Heart right ventricle (tissue), 16 donors: ENCODE measurements at regions not wholly inside any gene's neighbourhood (a gene's known extent, or its start where the extent isn't known, plus 50 kb on each side); places are given as distances from the start of the nearest gene placed in this dataset.

Source experiments
- ATAC-seq, 8 donors: fragments of 200-7000 bp; cut with Tn5 transposase; one replicate each; pipeline ENCODE4 v1.9.1; 2020; ENCODE audit warnings: mild to moderate bottlenecking in 8 of 8, moderate library complexity in 8 of 8, moderate number of reproducible peaks in 1 of 8
- DNase-seq, 2 donors: peaks; one replicate each; pipeline ENCODE4 v3.0.0-alpha.2; 2020
- H3K27ac ChIP-seq, 10 donors: fragments of 200-600 bp; sonication (generic) in 2 of 10; one replicate each; pipeline versions ENCODE4 v1.5.0 to v1.8.0; 2020 to 2022; ENCODE audit warnings: mild to moderate bottlenecking in 3 of 10
- H3K27me3 ChIP-seq, 7 donors: fragments of 200-600 bp; one replicate each; pipeline ENCODE4 v1.8.0; 2021 to 2022; ENCODE audit warnings: mild to moderate bottlenecking in 2 of 7
- H3K36me3 ChIP-seq, 9 donors: fragments of 200-600 bp; sonication (generic) in 1 of 9; one replicate each; pipeline versions ENCODE4 v1.5.0 to v1.8.0; 2020 to 2022; ENCODE audit warnings: mild to moderate bottlenecking in 2 of 9
- H3K4me1 ChIP-seq, 9 donors: fragments of 200-600 bp; sonication (generic) in 1 of 9; one replicate each; pipeline versions ENCODE4 v1.5.0 to v1.8.0; 2020 to 2022; ENCODE audit warnings: mild to moderate bottlenecking in 4 of 9
- H3K4me3 ChIP-seq, 10 donors: fragments of 200-600 bp; sonication (generic) in 2 of 10; one replicate each; pipeline versions ENCODE4 v1.5.0 to v1.8.0; 2020 to 2022; ENCODE audit warnings: mild to moderate bottlenecking in 7 of 10, moderate library complexity in 2 of 10
- H3K9me3 ChIP-seq, 11 donors: fragments of 200-600 bp in 10 of 11; sonication (generic) in 2 of 11; one replicate each; pipeline versions ENCODE4 v1.5.0 to v1.8.0; 2013 to 2022; ENCODE audit warnings: mild to moderate bottlenecking in 2 of 11, control low read depth in 1 of 11, moderate library complexity in 1 of 11
- WGBS, 2 donors: extraction: QIAGEN DNeasy Blood & Tissue Kit; methylation state at CpG; one replicate each; pipeline ENCODE4 v1.1.7; 2013; ENCODE audit warnings: inconsistent platforms in 1 of 2; 5-methylcytosine and 5-hydroxymethylcytosine counted together
- intact Hi-C, 10 donors: fragments of 100-400 bp; cut with DNase I; formaldehyde crosslinking; loops; one replicate each; pipeline versions ENCODE4 v1.11.1 to v1.14.2; 2022
- TF ChIP-seq, protein P1 (sequence below), 9 donors: fragments of 200-600 bp; sonication (generic) in 2 of 9; IDR thresholded peaks; one replicate each; pipeline versions ENCODE4 v1.5.0 to v1.8.0; 2021 to 2022; ENCODE audit warnings: antibody characterized with exemption in 9 of 9, mild to moderate bottlenecking in 5 of 9, moderate library complexity in 1 of 9
- donor health status: Arrhythmogenic right ventricular cardiomyopathy.
- donor health status: ischemic (EF 13 %, LVEDD 7.1; RV severe dilation, severe dysfunction).
- donor health status: healthy with polysubstance abuse.
- donor health status: DM: no; HTN: yes; CAD: no.
- donor health status: DM: no; HTN: no; CAD: no.
- donor health status: ischemic (EF 25% LVEDD 6.9; RV normal size, moderate dysfunction).
- donor health status: ischemic (EF 25% LVEDD 5.7; RV mildly dilated, moderate dysfunction).
- donor health status: healthy.
- donor health status: DM: yes; HTN: yes; CAD: no.
- donor health status: Ischemic cardiomyopathy.
- donor health status: ischemic (EF 35%, LVEDD 5.7; RV mildly dilated, moderate dysfunction).
- donor health status: nonischemic (EF 11% LVEDD 7.7; RV severe dilation, severe dysfunction).
- donor health status: DM: yes; HTN: yes; CAD: no.
- donor health status: PGD.
- donor health status: ischemic (EF 29% LVEDD 5.4; RV normal size, mild dysfunction).
- donor health status: nonischemic (EF 23%, LVEDD 6.1; RV moderate dilation, normal function).

- WGBS, 2 donors, result 73 to 79% methylated on average over 4 of the region's 4 CpGs
- DNase-seq, result no peak
- H3K4me1 ChIP-seq, result peaks cover 0 to 10% (median 0%) of the 10 kb centered on the region in 9 donors
Observed at GRCh38 chr12:100720016-100720654, 74.4 kb upstream of the ANO4 start.

GRCh38 chr12:100721169-100721568, 73.4 kb upstream of the ANO4 start:
- H3K9me3 ChIP-seq, result no peaks in the 10 kb centered on the region

More at GRCh38 chr12:100720016-100720654, 74.4 kb upstream of the ANO4 start:
- TF ChIP-seq, protein P1, sequence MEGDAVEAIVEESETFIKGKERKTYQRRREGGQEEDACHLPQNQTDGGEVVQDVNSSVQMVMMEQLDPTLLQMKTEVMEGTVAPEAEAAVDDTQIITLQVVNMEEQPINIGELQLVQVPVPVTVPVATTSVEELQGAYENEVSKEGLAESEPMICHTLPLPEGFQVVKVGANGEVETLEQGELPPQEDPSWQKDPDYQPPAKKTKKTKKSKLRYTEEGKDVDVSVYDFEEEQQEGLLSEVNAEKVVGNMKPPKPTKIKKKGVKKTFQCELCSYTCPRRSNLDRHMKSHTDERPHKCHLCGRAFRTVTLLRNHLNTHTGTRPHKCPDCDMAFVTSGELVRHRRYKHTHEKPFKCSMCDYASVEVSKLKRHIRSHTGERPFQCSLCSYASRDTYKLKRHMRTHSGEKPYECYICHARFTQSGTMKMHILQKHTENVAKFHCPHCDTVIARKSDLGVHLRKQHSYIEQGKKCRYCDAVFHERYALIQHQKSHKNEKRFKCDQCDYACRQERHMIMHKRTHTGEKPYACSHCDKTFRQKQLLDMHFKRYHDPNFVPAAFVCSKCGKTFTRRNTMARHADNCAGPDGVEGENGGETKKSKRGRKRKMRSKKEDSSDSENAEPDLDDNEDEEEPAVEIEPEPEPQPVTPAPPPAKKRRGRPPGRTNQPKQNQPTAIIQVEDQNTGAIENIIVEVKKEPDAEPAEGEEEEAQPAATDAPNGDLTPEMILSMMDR (IDR thresholded peaks at IDR 0.05), result no peak
- Histone ChIP-seq H3K27ac (no peak overlapping the region), H3K36me3 (no peaks in the 10 kb centered on the region), H3K9me3 (no peaks in the 10 kb centered on the region), H3K4me3 (no peak overlapping the region), H3K27me3 (peaks cover 8 to 70% (median 56%) of the 10 kb centered on the region in 7 donors)
- no peak for ATAC-seq
- intact Hi-C loops, result no loop called here

DNA sequence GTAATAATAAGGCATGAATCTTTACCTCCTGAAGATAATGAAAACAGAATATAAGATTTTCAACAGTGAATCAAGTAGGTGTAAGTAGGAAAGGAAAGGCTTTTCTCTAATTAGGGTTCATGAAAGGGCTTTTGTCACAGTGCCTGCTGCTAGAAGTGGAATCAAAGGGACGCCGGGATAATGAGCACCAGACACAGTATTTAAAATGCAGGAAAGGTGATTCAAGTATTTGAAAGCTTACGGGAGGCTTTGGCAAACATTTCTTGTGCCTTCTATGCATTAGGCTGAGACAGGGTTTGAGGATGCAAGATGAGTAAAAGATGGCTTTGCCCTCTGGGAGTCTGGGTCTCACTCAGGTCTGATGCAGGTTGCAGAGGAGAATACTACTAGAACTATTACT, 70.5 kb upstream of the ANO4 start:
- no peak overlapping the region for H3K4me3 ChIP-seq
- ATAC-seq (no peak), DNase-seq (no peak)
- H3K36me3 ChIP-seq, result no peaks in the 10 kb centered on the region
- no peak overlapping the region for H3K27ac ChIP-seq
- H3K4me1 ChIP-seq, result no peaks in the 10 kb centered on the region
- no peaks in the 10 kb centered on the region for H3K9me3 ChIP-seq
- peaks cover 0 to 32% (median 18%) of the 10 kb centered on the region in 7 donors for H3K27me3 ChIP-seq
- intact Hi-C loops, result no loop called here
- TF ChIP-seq, protein P1 (IDR thresholded peaks at IDR 0.05), result no peak
- 81 to 84% methylated on average over 3 of the region's 3 CpGs for WGBS, 2 donors

More at GRCh38 chr12:100721169-100721568, 73.4 kb upstream of the ANO4 start:
- 63 to 66% methylated on average over 2 of the region's 2 CpGs for WGBS, 2 donors
- TF ChIP-seq, protein P1 (IDR thresholded peaks at IDR 0.05), result no peak
- no peak overlapping the region for H3K27ac ChIP-seq
- H3K4me1 ChIP-seq, result peaks cover 0 to 10% (median 0%) of the 10 kb centered on the region in 9 donors
- H3K27me3 ChIP-seq, result peaks cover 8 to 60% (median 46%) of the 10 kb centered on the region in 7 donors
- no peaks in the 10 kb centered on the region for H3K36me3 ChIP-seq
- H3K4me3 ChIP-seq, result no peak overlapping the region
- intact Hi-C loops, result no loop called here
- DNase-seq, result no peak
- ATAC-seq, result no peak

DNA sequence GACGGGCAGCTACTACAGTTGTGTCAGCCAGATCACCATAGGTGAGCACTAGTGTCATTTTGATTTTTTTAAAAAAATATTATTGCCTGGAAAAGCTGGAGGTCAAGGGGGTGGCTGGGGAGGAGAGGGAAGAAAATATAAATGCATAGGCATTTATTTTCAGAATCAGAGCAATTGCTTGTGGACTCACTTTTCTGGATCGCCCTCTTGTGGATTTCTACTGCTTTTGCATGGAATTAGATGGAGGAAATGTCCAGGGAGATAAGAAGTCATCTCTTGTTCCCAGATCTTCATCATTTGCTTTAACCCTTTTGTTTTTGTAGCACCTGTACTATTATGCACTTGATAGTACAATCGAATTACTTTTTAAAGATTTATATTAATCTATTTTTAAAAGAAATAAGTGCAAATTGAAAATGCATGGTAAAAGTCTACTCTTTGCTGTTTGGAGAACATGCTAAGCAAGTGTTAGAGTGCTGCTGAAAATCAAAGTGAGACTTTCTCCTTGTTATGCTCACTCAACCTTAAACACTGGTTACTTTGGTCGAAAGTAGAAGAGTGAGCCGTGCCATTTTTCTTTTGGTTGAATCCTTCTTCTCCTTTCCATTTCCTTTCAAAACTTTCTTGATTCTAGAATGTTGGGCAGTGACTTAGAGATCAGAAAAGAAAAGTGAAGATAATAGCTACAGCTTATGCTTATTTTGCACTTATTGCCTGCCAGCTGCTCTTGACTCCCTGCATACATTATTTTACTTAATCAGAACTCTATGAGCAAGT, 60.6 kb upstream of the ANO4 start:
- Histone ChIP-seq H3K36me3 (no peaks in the 10 kb centered on the region), H3K27ac (no peak overlapping the region), H3K27me3 (peaks cover 0 to 29% (median 16%) of the 10 kb centered on the region in 7 donors), H3K4me1 (no peaks in the 10 kb centered on the region), H3K9me3 (no peaks in the 10 kb centered on the region), H3K4me3 (no peak overlapping the region)
- ATAC-seq (no peak), DNase-seq (no peak)
- WGBS, 2 donors, result 36 to 68% methylated on average over 5 of the region's 5 CpGs
- intact Hi-C loops, result loop anchor here in 6 of 10 donors (2.0 to 10.0 kb wide), 7 partner anchors 159 to 502 kb away; partner anchors contain the start of genes GAS2L3 (in 1 of the 6) and SLC17A8 (in 1 of the 6)
- TF ChIP-seq, protein P1 (IDR thresholded peaks at IDR 0.05), result peak in 6 of 9 donors; percentile 19 to 60 (median 50)
